IMR-90 (cell line): ENCODE measurements at regions not wholly inside any gene's neighbourhood (a gene's known extent, or its start where the extent isn't known, plus 50 kb on each side); places are given as distances from the start of the nearest gene placed in this dataset.

Experiments
- ATAC-seq: fragments of 200-7000 bp; cut with Tn5 transposase; 2 replicates; pipeline ENCODE4 v1.9.1; 2020; ENCODE audit warnings: low read depth, mild to moderate bottlenecking, moderate library complexity
- BruUV-seq: library from RNA; stranded (reverse); fragments of 400-500 nt; replicated peaks from 2 replicates; lab custom pipeline; 2021; lab: Mats Ljungman, UMichigan
- CTCF ChIA-PET: fragments of 300-600 bp; formaldehyde crosslinking; extraction: SDS; loops from one replicate; lab custom pipeline; 2021; ENCODE audit warnings: antibody characterized with exemption; lab: Yijun Ruan, JAX
- POLR2A ChIA-PET: fragments of 300-600 bp; sonication (Branson Sonifier 250); formaldehyde crosslinking; loops from one replicate; lab custom pipeline; 2022; ENCODE audit warnings: antibody characterized with exemption; ENCODE audit not compliant: unreplicated experiment; lab: Charles Lee
- DNase-seq: peaks from one replicate; pipeline ENCODE4 v3.0.0; 2013
- H2AFZ ChIP-seq: replicated peaks from 2 replicates; pipeline ENCODE3; 2013; ENCODE audit warnings: low read length, mild to moderate bottlenecking; ENCODE audit not compliant: poor library complexity
- H2AK5ac ChIP-seq: 2 replicates; pipeline ENCODE4 v1.6.1; 2013; ENCODE audit warnings: low read depth, low read length, inconsistent platforms
- H2AK9ac ChIP-seq: replicated peaks from 2 replicates; pipeline ENCODE3; 2013; ENCODE audit warnings: mild to moderate bottlenecking, low read depth, low read length, moderate library complexity; ENCODE audit not compliant: poor library complexity
- H2BK120ac ChIP-seq: 2 replicates; pipeline ENCODE4 v1.6.1; 2013; ENCODE audit warnings: low read depth, low read length, inconsistent platforms
- H2BK15ac ChIP-seq: 3 replicates; pipeline ENCODE4 v1.6.1; 2013; ENCODE audit warnings: low read depth, low read length, inconsistent platforms
- H2BK20ac ChIP-seq: 2 replicates; pipeline ENCODE4 v1.6.1; 2013; ENCODE audit warnings: low read depth, mild to moderate bottlenecking, inconsistent platforms, low read length, moderate library complexity
- H2BK5ac ChIP-seq: 2 replicates; pipeline ENCODE4 v1.6.1; 2013; ENCODE audit warnings: mild to moderate bottlenecking, low read depth, low read length, inconsistent platforms; ENCODE audit not compliant: poor library complexity, severe bottlenecking
- H3K14ac ChIP-seq: replicated peaks from 2 replicates; pipeline ENCODE4 v1.6.1; 2013; ENCODE audit warnings: low read depth, low read length, inconsistent platforms
- H3K18ac ChIP-seq: 2 replicates; pipeline ENCODE4 v1.6.1; 2013; ENCODE audit warnings: low read depth, low read length, control low read depth
- H3K23ac ChIP-seq: 2 replicates; pipeline ENCODE4 v1.6.1; 2013; ENCODE audit warnings: low read depth, low read length, inconsistent platforms
- H3K27ac ChIP-seq: 2 replicates; pipeline ENCODE4 v1.5.1; 2013; ENCODE audit warnings: mild to moderate bottlenecking, control low read depth, low read length; ENCODE audit not compliant: insufficient read depth
- H3K27me3 ChIP-seq: 2 replicates; pipeline ENCODE4 v1.6.1; 2013; ENCODE audit warnings: low read length; ENCODE audit not compliant: control insufficient read depth, insufficient read depth
- H3K36me3 ChIP-seq: 2 replicates; pipeline ENCODE4 v1.6.1; 2013; ENCODE audit warnings: low read length, mixed read lengths; ENCODE audit not compliant: control insufficient read depth, insufficient read depth
- H3K4ac ChIP-seq: 2 replicates; pipeline ENCODE4 v1.6.1; 2013; ENCODE audit warnings: low read depth, low read length, inconsistent platforms
- H3K4me1 ChIP-seq: 2 replicates; pipeline ENCODE4 v1.6.1; 2013; ENCODE audit warnings: low read length, mixed read lengths; ENCODE audit not compliant: control insufficient read depth, insufficient read depth
- H3K4me2 ChIP-seq: 2 replicates; pipeline ENCODE4 v1.6.1; 2013; ENCODE audit warnings: low read depth, mild to moderate bottlenecking, control low read depth, low read length, moderate library complexity
- H3K4me3 ChIP-seq: 2 replicates; pipeline ENCODE4 v1.5.1; 2013; ENCODE audit warnings: low read depth, mild to moderate bottlenecking, control low read depth, low read length, moderate library complexity; ENCODE audit not compliant: insufficient read depth
- H3K56ac ChIP-seq: 2 replicates; pipeline ENCODE4 v1.6.1; 2013; ENCODE audit warnings: low read length, inconsistent platforms; ENCODE audit not compliant: insufficient read depth; ENCODE audit errors: extremely low read depth
- H3K79me1 ChIP-seq, 2 experiments: 2 replicates each; pipeline ENCODE4 v1.6.1; 2013; ENCODE audit warnings: low read length in 2 of 2, inconsistent platforms in 1 of 2, low read depth in 1 of 2
- H3K9ac ChIP-seq: 2 replicates; pipeline ENCODE4 v1.6.1; 2013; ENCODE audit warnings: low read depth, low read length, control low read depth
- H3K9me1 ChIP-seq: 2 replicates; pipeline ENCODE4 v1.6.1; 2013; ENCODE audit warnings: low read length, inconsistent platforms; ENCODE audit not compliant: insufficient read depth
- H3K9me3 ChIP-seq: 2 replicates; pipeline ENCODE4 v1.6.1; 2013; ENCODE audit warnings: low read length; ENCODE audit not compliant: control insufficient read depth, insufficient read depth
- H4K20me1 ChIP-seq: 2 replicates; pipeline ENCODE4 v1.6.1; 2013; ENCODE audit warnings: low read length, inconsistent platforms; ENCODE audit not compliant: insufficient read depth
- H4K5ac ChIP-seq: 2 replicates; pipeline ENCODE4 v1.6.1; 2013; ENCODE audit warnings: mild to moderate bottlenecking, low read depth, low read length, control low read depth
- H4K8ac ChIP-seq, 2 experiments: 2 replicates each; pipeline ENCODE4 v1.6.1; 2013; ENCODE audit warnings: low read depth in 2 of 2, low read length in 2 of 2, control low read depth in 1 of 2, inconsistent platforms in 1 of 2
- H4K91ac ChIP-seq: 2 replicates; pipeline ENCODE4 v1.6.1; 2013; ENCODE audit warnings: low read depth, low read length, inconsistent platforms; ENCODE audit not compliant: insufficient read depth
- CHD1 ChIP-seq: IDR thresholded peaks from 2 replicates; pipeline ENCODE4 v1.6.1; 2012; ENCODE audit warnings: low read depth, low read length, improper control_type of control experiment
- SMC3 ChIP-seq: fragments of 150-350 bp; IDR thresholded peaks from 2 replicates; pipeline ENCODE4 v1.6.1; 2016; ENCODE audit warnings: low read depth, mild to moderate bottlenecking, antibody characterized with exemption, low read length, moderate library complexity
- WGBS, 2 experiments: methylation state at CpG; one replicate each; pipeline versions ENCODE4 v1.1.5 to v1.1.7; 2013; ENCODE audit warnings: missing lambda C conversion rate in 2 of 2; ENCODE audit not compliant: insufficient read length in 1 of 2; ENCODE audit errors: extremely low coverage in 2 of 2; 5-methylcytosine and 5-hydroxymethylcytosine counted together
- dilution Hi-C: fragments of 300-500 bp; cut with HindIII; formaldehyde crosslinking; loops from one replicate; pipeline ENCODE4 v1.14.3; 2018; ENCODE audit warnings: low sequenced_read_pairs; ENCODE audit not compliant: unreplicated experiment
- in situ Hi-C: fragments of 300-500 bp; cut with MboI; formaldehyde crosslinking; loops from 3 replicates; pipeline ENCODE4 v1.14.3; 2019; ENCODE audit warnings: low sequenced_read_pairs, inconsistent platforms, mixed read lengths
- intact Hi-C: fragments of 100-400 bp; cut with micrococcal nuclease; formaldehyde crosslinking; loops from 2 replicates; pipeline ENCODE4 v1.10.0; 2022

DNA sequence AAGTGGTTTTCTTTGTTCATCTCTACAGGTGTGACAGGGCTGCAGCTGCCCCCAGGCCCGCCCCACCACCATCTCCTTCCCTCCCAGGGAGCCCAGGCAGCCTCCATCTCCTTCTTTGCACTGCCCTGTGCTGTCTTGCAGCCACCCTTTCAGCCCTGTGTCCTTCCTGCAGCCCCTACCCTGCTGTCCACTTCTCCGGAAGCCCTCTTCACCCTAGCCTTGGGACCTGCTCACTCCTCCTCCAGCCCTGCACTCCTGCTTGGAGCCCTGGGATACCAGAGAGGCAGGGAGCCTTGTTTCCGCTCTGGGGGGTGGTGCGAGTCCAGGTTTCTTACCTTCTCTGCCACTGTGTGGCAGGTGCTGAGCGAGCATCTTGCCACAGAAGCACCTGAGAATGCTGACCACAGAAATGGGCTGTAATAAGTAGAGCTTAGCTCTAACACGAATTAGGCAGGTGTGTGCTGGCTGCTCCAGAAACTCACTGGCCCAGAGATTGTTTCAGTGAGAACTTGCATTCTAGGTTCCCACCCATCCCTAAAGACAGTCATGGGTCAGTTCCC is 51.3 kb upstream of the GADD45G start:
- in situ Hi-C loops (no loop called here), dilution Hi-C loops (no loop called here), intact Hi-C loops (no loop called here)
- H3K9me1 ChIP-seq = no peaks in the 10 kb centered on the region
- no peak overlapping the region for H2BK5ac ChIP-seq
- H3K4ac ChIP-seq = no peak overlapping the region
- no peak overlapping the region for H3K27ac ChIP-seq
- H2BK120ac ChIP-seq = no peak overlapping the region
- H2BK20ac ChIP-seq = no peak overlapping the region
- H3K79me1 ChIP-seq = no peaks in the 10 kb centered on the region
- no peaks in the 10 kb centered on the region for H3K36me3 ChIP-seq
- peaks cover 4% of the 10 kb centered on the region for H3K4me1 ChIP-seq
- H3K9ac ChIP-seq = no peak overlapping the region
- H2BK15ac ChIP-seq = no peak overlapping the region
- ChIA-PET POLR2A (no interaction called here), CTCF (no interaction called here)
- no peak overlapping the region for H3K18ac ChIP-seq
- no peak overlapping the region for H3K56ac ChIP-seq
- no TSS peak for BruUV-seq
- no peak overlapping the region for H2AK5ac ChIP-seq
- H4K8ac ChIP-seq = no peak overlapping the region
- H3K9me3 ChIP-seq = no peaks in the 10 kb centered on the region
- no CpG with 5 or more reads among the region's 6 CpGs for WGBS, 2 experiments
- no peak overlapping the region for H3K4me2 ChIP-seq
- H3K27me3 ChIP-seq = peaks cover 7% of the 10 kb centered on the region
- H4K91ac ChIP-seq = no peak overlapping the region
- H3K14ac ChIP-seq = no peak overlapping the region
- DNase-seq (no peak), ATAC-seq (no peak)
- no peak overlapping the region for H4K5ac ChIP-seq
- H3K23ac ChIP-seq = no peak overlapping the region
- TF ChIP-seq CHD1 (no peak), SMC3 (no peak)
- no peak overlapping the region for H3K4me3 ChIP-seq
- no peak overlapping the region for H2AFZ ChIP-seq
- no peaks in the 10 kb centered on the region for H4K20me1 ChIP-seq
- H2AK9ac ChIP-seq = no peak overlapping the region
